ENCODE measurements at regions not wholly inside any gene's neighbourhood (a gene's known extent, or its start where the extent isn't known, plus 50 kb on each side); places are given as distances from the start of the nearest gene placed in this dataset.

- TF ChIP-seq EZH2 (IDR thresholded peaks at IDR 0.05) (no peak), POLR2AphosphoS5 (IDR thresholded peaks at IDR 0.05; ENCODE audit: borderline replicate concordance, low read depth, low read length) (no peak)
Observed at GRCh38 chr14:45819107-45819506, 566.1 kb upstream of the MIS18BP1 start.
